Islet of Langerhans (tissue), 1 donor: ENCODE measurements at regions not wholly inside any gene's neighbourhood (a gene's known extent, or its start where the extent isn't known, plus 50 kb on each side); places are given as distances from the start of the nearest gene placed in this dataset.
"Not testable (repeated sequence)": the region's sequence is repeated elsewhere in the genome, so short reads cannot be mapped to it uniquely, and the experiment has no call there.

Source experiments
- FAIRE-seq: peaks from one replicate; lab custom pipeline; 2011; peaks lifted over from hg19 to GRCh38; lab: Jason Lieb, UNC

- FAIRE-seq = no peak
Measured at GRCh38 chr7:88614736-88615135, 144.8 kb upstream of the ZNF804B start.

GRCh38 chr7:88610942-88611341 lies 148.6 kb upstream of the ZNF804B start:
- no peak for FAIRE-seq

DNA sequence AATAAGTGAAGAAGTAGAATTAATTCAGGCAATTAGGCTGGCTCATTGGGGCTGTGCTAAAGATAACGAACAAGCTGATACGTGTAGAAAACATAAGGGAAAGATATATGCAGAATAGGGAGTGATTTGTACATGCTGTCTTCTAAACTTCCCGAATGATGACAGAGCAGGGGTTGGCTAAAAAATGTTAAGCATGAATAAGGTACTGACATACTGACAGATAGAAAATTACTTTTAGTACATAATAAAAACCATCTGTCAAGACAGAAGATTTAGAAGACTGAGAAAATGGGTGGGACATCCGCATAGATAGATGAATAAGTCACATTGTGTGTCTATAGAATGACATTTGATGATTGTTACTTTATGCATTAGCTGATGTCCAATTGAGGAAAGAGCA lies 158.8 kb upstream of the ZNF804B start:
- FAIRE-seq = no peak

- no peak for FAIRE-seq
Measured at GRCh38 chr7:88599528-88599927, 160.0 kb upstream of the ZNF804B start.

- FAIRE-seq = no peak
Measured at GRCh38 chr7:88597941-88598425, 161.5 kb upstream of the ZNF804B start.

GRCh38 chr7:88590963-88591362 lies 168.5 kb upstream of the ZNF804B start:
- FAIRE-seq = no peak

GRCh38 chr7:88589927-88590326 lies 169.6 kb upstream of the ZNF804B start:
- no peak for FAIRE-seq

DNA sequence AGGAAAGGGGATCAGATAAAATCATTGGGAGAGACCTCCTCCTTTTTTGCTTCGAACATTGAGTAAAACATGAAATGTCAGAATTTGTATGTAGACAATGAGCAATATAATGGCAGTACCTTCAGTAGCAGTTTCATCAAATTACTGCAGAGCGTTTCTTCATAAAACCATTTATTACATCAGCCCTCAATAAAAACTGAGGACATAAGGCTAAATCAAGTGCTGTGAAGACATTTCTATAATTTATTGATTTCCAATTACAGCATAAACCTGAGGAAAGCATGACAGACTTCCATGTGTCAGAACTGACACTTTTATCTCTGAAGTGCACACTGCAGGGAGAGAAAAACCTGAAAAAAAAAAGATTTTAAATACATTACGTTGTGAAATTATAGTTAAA lies 172.6 kb upstream of the ZNF804B start:
- no peak for FAIRE-seq

GRCh38 chr7:88586219-88586618 lies 173.3 kb upstream of the ZNF804B start:
- no peak for FAIRE-seq

- FAIRE-seq = no peak
Measured at GRCh38 chr7:88576720-88577119, 182.8 kb upstream of the ZNF804B start.

GRCh38 chr7:88566162-88566729 lies 193.3 kb upstream of the ZNF804B start:
- no peak for FAIRE-seq

DNA sequence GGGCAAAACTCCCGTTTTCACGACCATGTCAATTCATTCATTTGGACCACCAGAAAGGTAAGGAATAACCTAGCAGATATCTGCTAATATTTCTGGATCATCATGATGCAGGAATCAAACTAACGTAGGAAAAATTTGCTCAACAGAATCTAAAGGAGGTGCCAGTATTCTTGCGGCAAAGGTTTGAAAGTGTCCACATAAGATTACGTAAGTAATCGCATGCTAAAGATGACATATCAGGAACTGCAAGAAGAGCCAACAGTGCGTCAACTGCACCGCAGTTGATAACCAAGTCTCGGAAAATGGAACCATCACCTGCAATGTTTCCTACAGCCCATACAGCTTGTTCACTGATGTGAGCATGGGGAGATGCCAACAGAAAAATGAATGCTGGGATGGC lies 194.1 kb upstream of the ZNF804B start:
- no peak for FAIRE-seq

- not testable (repeated sequence) for FAIRE-seq
Measured at GRCh38 chr7:88556441-88556840, 203.1 kb upstream of the ZNF804B start.

- not testable (repeated sequence) for FAIRE-seq
Measured at GRCh38 chr7:88554847-88555246, 204.7 kb upstream of the ZNF804B start.

- FAIRE-seq = no peak
Measured at GRCh38 chr7:88548399-88548798, 211.1 kb upstream of the ZNF804B start.

DNA sequence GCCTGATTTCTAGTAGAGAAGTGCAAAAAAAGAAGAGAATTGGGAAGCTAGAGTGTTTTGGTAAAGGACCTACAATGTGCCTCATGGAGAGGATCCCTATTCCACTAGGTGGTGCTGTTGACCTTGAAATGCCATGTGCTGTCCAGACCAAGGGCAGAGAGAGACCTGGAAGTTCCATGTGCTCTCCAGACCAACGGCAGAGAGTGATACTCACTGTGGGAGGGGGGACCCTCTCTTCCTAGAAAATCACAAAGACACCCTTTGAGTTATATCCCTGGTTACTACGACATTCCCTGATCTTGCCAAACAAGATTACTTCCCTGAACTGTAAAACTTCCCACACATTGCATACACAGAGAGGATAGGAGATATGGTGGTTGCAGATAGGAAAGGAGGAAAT lies 212.7 kb upstream of the ZNF804B start:
- FAIRE-seq = no peak

GRCh38 chr7:88545663-88546062 lies 213.8 kb upstream of the ZNF804B start:
- no peak for FAIRE-seq

DNA sequence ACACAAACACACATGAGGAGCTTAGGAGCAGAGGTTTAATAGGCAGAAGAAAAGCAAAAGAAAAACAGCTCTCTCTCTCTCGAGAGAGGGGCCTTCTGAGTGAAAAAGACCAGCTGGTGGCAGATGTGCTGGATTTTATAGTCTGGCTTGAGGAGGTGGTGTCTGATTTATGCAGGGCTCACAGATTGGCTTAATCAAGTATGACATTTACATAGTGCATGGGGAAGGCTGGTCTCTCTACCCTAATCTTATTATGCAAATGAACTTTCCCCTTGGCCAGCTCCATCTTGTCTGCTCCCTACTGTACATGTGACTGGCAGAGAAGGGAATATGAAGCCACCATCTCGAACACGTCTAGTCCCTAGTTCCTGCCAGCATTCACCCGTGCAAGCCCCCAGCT lies 219.5 kb upstream of the ZNF804B start:
- FAIRE-seq = no peak

DNA sequence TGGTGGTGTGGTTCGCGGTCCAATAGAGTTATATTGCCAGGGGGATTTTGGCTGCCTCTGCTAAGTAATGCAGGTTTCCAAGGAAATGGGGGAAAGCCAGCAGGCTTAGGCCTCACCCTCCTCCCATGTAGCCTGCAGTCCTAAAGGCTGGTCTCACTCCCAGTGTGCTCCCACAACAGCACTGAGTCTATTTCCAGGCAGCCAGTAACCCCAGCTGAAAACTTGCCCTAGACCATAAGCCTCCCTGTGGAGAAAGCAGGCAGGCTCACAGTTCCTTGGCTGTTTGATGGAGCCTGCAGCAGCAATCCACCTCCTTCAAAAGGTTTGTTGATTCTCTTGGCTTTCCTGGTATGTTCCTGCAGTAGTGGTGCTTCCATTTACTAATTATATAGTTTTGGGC lies 220.0 kb upstream of the ZNF804B start:
- no peak for FAIRE-seq

- FAIRE-seq = no peak
Measured at GRCh38 chr7:88523645-88524044, 217.0 kb upstream of the STEAP4 start.

- FAIRE-seq = no peak
Measured at GRCh38 chr7:88522771-88523293, 216.1 kb upstream of the STEAP4 start.

- FAIRE-seq = no peak
Measured at GRCh38 chr7:88516429-88516828, 209.7 kb upstream of the STEAP4 start.

- no peak for FAIRE-seq
Measured at GRCh38 chr7:88515301-88515700, 208.6 kb upstream of the STEAP4 start.

DNA sequence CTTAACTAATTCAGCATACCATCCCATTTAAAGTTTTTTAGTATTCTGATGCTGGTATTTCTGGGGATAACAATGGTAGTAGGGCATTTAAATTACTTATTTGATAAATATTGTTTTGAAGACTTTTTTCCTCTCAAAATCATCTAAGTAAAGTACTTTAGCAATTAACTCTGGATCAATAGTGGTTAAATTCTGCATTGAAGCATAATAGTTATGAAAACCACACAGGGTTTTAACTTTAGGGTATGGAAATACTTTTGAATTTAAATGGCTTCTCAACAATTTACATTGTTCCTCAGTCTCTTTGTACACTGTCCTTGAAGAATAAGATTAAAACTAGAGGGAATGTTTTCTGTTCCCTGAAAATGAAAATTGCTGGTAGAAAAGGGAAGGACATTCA lies 202.6 kb upstream of the STEAP4 start:
- no peak for FAIRE-seq

- no peak for FAIRE-seq
Measured at GRCh38 chr7:88500131-88500530, 193.4 kb upstream of the STEAP4 start.
